Astrocyte of the cerebellum (primary cell): ENCODE measurements at regions not wholly inside any gene's neighbourhood (a gene's known extent, or its start where the extent isn't known, plus 50 kb on each side); places are given as distances from the start of the nearest gene placed in this dataset.
"Not testable (repeated sequence)": the region's sequence is repeated elsewhere in the genome, so short reads cannot be mapped to it uniquely, and the experiment has no call there.

Source experiments
- DNase-seq: peaks from one replicate; pipeline ENCODE4 v3.0.0-alpha.2; 2011; ENCODE audit warnings: low read depth
- H3K4me3 ChIP-seq: 2 replicates; pipeline ENCODE4 v1.5.1; 2011; ENCODE audit warnings: mild to moderate bottlenecking, low read depth, low read length, moderate library complexity
- CTCF ChIP-seq: IDR thresholded peaks from 2 replicates; pipeline ENCODE4 v1.5.1; 2012; ENCODE audit warnings: low read length, low read depth, moderate library complexity, mild to moderate bottlenecking; ENCODE audit errors: missing control alignments
- in situ Hi-C: cut with HindIII; loops from 2 replicates; pipeline ENCODE4 v1.10.0; 2017; ENCODE audit warnings: low sequenced_read_pairs

GRCh38 chr7:51426163-51426562 is 109.6 kb upstream of the COBL start:
- DNase-seq, result no peak
- in situ Hi-C loops, result no loop called here
- H3K4me3 ChIP-seq, result no peak overlapping the region
- no peak for TF ChIP-seq CTCF

- DNase-seq, in situ Hi-C loops, H3K4me3 ChIP-seq: not testable (repeated sequence)
Measured at GRCh38 chr7:51409934-51410333, 93.3 kb upstream of the COBL start.

GRCh38 chr7:51397608-51398007 is 81.0 kb upstream of the COBL start:
- in situ Hi-C loops, H3K4me3 ChIP-seq, DNase-seq: not testable (repeated sequence)

GRCh38 chr7:51393003-51393402 is 76.4 kb upstream of the COBL start:
- in situ Hi-C loops, H3K4me3 ChIP-seq, DNase-seq: not testable (repeated sequence)

- H3K4me3 ChIP-seq, in situ Hi-C loops, DNase-seq: not testable (repeated sequence)
Measured at GRCh38 chr7:51389952-51390351, 73.3 kb upstream of the COBL start.

GRCh38 chr7:51389216-51389812 is 72.7 kb upstream of the COBL start:
- in situ Hi-C loops, DNase-seq, H3K4me3 ChIP-seq: not testable (repeated sequence)

GRCh38 chr7:51388241-51388640 is 71.6 kb upstream of the COBL start:
- H3K4me3 ChIP-seq, in situ Hi-C loops, DNase-seq: not testable (repeated sequence)

GRCh38 chr7:51386806-51387568 is 70.4 kb upstream of the COBL start:
- H3K4me3 ChIP-seq, DNase-seq, in situ Hi-C loops: not testable (repeated sequence)

GRCh38 chr7:51386184-51386583 is 69.6 kb upstream of the COBL start:
- DNase-seq, in situ Hi-C loops, H3K4me3 ChIP-seq: not testable (repeated sequence)

- DNase-seq, H3K4me3 ChIP-seq, in situ Hi-C loops: not testable (repeated sequence)
Measured at GRCh38 chr7:51382243-51382642, 65.6 kb upstream of the COBL start.

GRCh38 chr7:51376420-51377092 is 59.9 kb upstream of the COBL start:
- in situ Hi-C loops, result no loop called here
- no peak for DNase-seq
- no peak overlapping the region for H3K4me3 ChIP-seq
- TF ChIP-seq CTCF, result no peak
